Smooth muscle cell (in vitro differentiated cells): ENCODE measurements at regions not wholly inside any gene's neighbourhood (a gene's known extent, or its start where the extent isn't known, plus 50 kb on each side); places are given as distances from the start of the nearest gene placed in this dataset.

ENCODE experiments used
- DNase-seq: peaks from one replicate; lab custom pipeline; 2025; ENCODE audit not compliant: unreplicated experiment; lab: John Stamatoyannopoulos, UW
- H2AFZ ChIP-seq: fragments of 200-600 bp; sonication (generic); 2 replicates; pipeline ENCODE4 v1.6.0; 2016; ENCODE audit warnings: antibody characterized with exemption, low read depth, mild to moderate bottlenecking
- H3F3A ChIP-seq: fragments of 200-600 bp; sonication (generic); 2 replicates; pipeline ENCODE4 v1.6.0; 2017; ENCODE audit warnings: antibody characterized with exemption, low read depth
- H3K27ac ChIP-seq: fragments of 200-600 bp; sonication (generic); 2 replicates; pipeline ENCODE4 v1.5.1; 2016; ENCODE audit warnings: low read depth, mild to moderate bottlenecking
- H3K27me3 ChIP-seq: fragments of 200-600 bp; sonication (generic); 2 replicates; pipeline ENCODE4 v1.6.1; 2016; ENCODE audit warnings: low read depth, mild to moderate bottlenecking
- H3K36me3 ChIP-seq: fragments of 200-600 bp; sonication (generic); 2 replicates; pipeline ENCODE4 v1.5.1; 2016; ENCODE audit warnings: low read depth
- H3K4me1 ChIP-seq: fragments of 200-600 bp; sonication (generic); 2 replicates; pipeline ENCODE4 v1.5.1; 2016; ENCODE audit warnings: low read depth
- H3K4me2 ChIP-seq: fragments of 200-600 bp; sonication (generic); 2 replicates; pipeline ENCODE4 v1.6.0; 2016; ENCODE audit warnings: mild to moderate bottlenecking
- H3K4me3 ChIP-seq: fragments of 200-600 bp; sonication (generic); 2 replicates; pipeline ENCODE4 v1.5.1; 2016; ENCODE audit warnings: mild to moderate bottlenecking
- H3K79me2 ChIP-seq: fragments of 200-600 bp; sonication (generic); 2 replicates; pipeline ENCODE4 v1.6.0; 2016; ENCODE audit warnings: low read depth, mild to moderate bottlenecking
- H3K9ac ChIP-seq: fragments of 200-600 bp; sonication (generic); 2 replicates; pipeline ENCODE4 v1.6.0; 2016; ENCODE audit warnings: low read depth
- H3K9me3 ChIP-seq: fragments of 200-600 bp; sonication (generic); replicated peaks from 2 replicates; pipeline ENCODE4 v1.5.1; 2016; ENCODE audit warnings: low read depth
- H4K20me1 ChIP-seq: fragments of 200-600 bp; sonication (generic); 2 replicates; pipeline ENCODE4 v1.6.0; 2016; ENCODE audit warnings: low read depth
- CTCF ChIP-seq: fragments of 200-600 bp; sonication (generic); IDR thresholded peaks from 2 replicates; pipeline ENCODE4 v1.5.1; 2017; ENCODE audit warnings: borderline replicate concordance, mild to moderate bottlenecking, antibody characterized with exemption; ENCODE audit not compliant: insufficient read depth, poor library complexity, severe bottlenecking
- WGBS: methylation state at CpG from one replicate; pipeline ENCODE4 v1.1.7; 2016; ENCODE audit warnings: low lambda C conversion rate; 5-methylcytosine and 5-hydroxymethylcytosine counted together

- Histone ChIP-seq H2AFZ (no peak overlapping the region), H4K20me1 (no peaks in the 10 kb centered on the region), H3K27ac (no peak overlapping the region), H3K79me2 (no peaks in the 10 kb centered on the region), H3K9ac (no peak overlapping the region), H3K9me3 (no peaks in the 10 kb centered on the region), H3K4me3 (no peak overlapping the region), H3K4me1 (no peaks in the 10 kb centered on the region), H3K4me2 (no peak overlapping the region), H3K36me3 (no peaks in the 10 kb centered on the region), H3F3A (no peaks in the 10 kb centered on the region), H3K27me3 (no peaks in the 10 kb centered on the region)
- WGBS: 54% methylated on average over 3 of the region's 3 CpGs
- TF ChIP-seq CTCF: no peak
- DNase-seq: no peak
Observed at GRCh38 chr9:103068753-103069152, 73.6 kb downstream of the CYLC2 start.

GRCh38 chr9:103078581-103078980, 83.4 kb downstream of the CYLC2 start:
- H3K27ac ChIP-seq: no peak overlapping the region
- no peak for TF ChIP-seq CTCF
- H3K9ac ChIP-seq: no peak overlapping the region
- H3F3A ChIP-seq: no peaks in the 10 kb centered on the region
- H3K4me1 ChIP-seq: no peaks in the 10 kb centered on the region
- no peaks in the 10 kb centered on the region for H4K20me1 ChIP-seq
- 34% methylated on average over 1 of the region's 1 CpG for WGBS
- no peak overlapping the region for H2AFZ ChIP-seq
- DNase-seq: no peak
- no peaks in the 10 kb centered on the region for H3K27me3 ChIP-seq
- H3K4me2 ChIP-seq: no peak overlapping the region
- no peak overlapping the region for H3K4me3 ChIP-seq
- H3K9me3 ChIP-seq: no peaks in the 10 kb centered on the region
- H3K79me2 ChIP-seq: no peaks in the 10 kb centered on the region
- no peaks in the 10 kb centered on the region for H3K36me3 ChIP-seq

GRCh38 chr9:103082494-103082893, 87.4 kb downstream of the CYLC2 start:
- WGBS: 63% methylated on average over 1 of the region's 1 CpG
- no peaks in the 10 kb centered on the region for H3K36me3 ChIP-seq
- no peaks in the 10 kb centered on the region for H4K20me1 ChIP-seq
- no peak overlapping the region for H3K27ac ChIP-seq
- H3F3A ChIP-seq: no peaks in the 10 kb centered on the region
- no peaks in the 10 kb centered on the region for H3K9me3 ChIP-seq
- H2AFZ ChIP-seq: no peak overlapping the region
- no peaks in the 10 kb centered on the region for H3K79me2 ChIP-seq
- H3K4me2 ChIP-seq: no peak overlapping the region
- DNase-seq: no peak
- no peak for TF ChIP-seq CTCF
- no peaks in the 10 kb centered on the region for H3K4me1 ChIP-seq
- H3K27me3 ChIP-seq: no peaks in the 10 kb centered on the region
- no peak overlapping the region for H3K4me3 ChIP-seq
- no peak overlapping the region for H3K9ac ChIP-seq

GRCh38 chr9:103089357-103089756, 94.2 kb downstream of the CYLC2 start:
- Histone ChIP-seq H3K36me3 (no peaks in the 10 kb centered on the region), H3K27me3 (no peaks in the 10 kb centered on the region), H3F3A (no peaks in the 10 kb centered on the region), H3K9ac (no peak overlapping the region), H3K4me1 (no peaks in the 10 kb centered on the region), H3K27ac (no peak overlapping the region), H3K79me2 (no peaks in the 10 kb centered on the region), H2AFZ (no peak overlapping the region), H3K9me3 (no peaks in the 10 kb centered on the region), H3K4me2 (no peak overlapping the region), H3K4me3 (no peak overlapping the region), H4K20me1 (no peaks in the 10 kb centered on the region)
- DNase-seq: no peak
- WGBS: 96% methylated on average over 1 of the region's 1 CpG
- TF ChIP-seq CTCF: no peak
